Right forelimb (tissue), 1 donor: ENCODE measurements at regions not wholly inside any gene's neighbourhood (a gene's known extent, or its start where the extent isn't known, plus 50 kb on each side); places are given as distances from the start of the nearest gene placed in this dataset.

Experiments
- DNase-seq: peaks from one replicate; pipeline ENCODE4 v3.0.0-alpha.2; 2018

- peak; percentile 50 for DNase-seq
Observed at GRCh38 chr17:83144421-83145357, 65.3 kb downstream of the METRNL start.

- DNase-seq = no peak
Observed at GRCh38 chr17:83145358-83145738, 65.9 kb downstream of the METRNL start.

GRCh38 chr17:83145831-83146230 is 66.4 kb downstream of the METRNL start:
- DNase-seq = no peak

- DNase-seq = peak; percentile 16
Observed at GRCh38 chr17:83146347-83146746, 66.9 kb downstream of the METRNL start.

GRCh38 chr17:83147280-83147679 is 67.9 kb downstream of the METRNL start:
- DNase-seq = no peak

GRCh38 chr17:83148317-83149028 is 69.1 kb downstream of the METRNL start:
- DNase-seq = peak; percentile 19

- DNase-seq = peak; percentile 37
Observed at GRCh38 chr17:83149029-83149725, 69.8 kb downstream of the METRNL start.

GRCh38 chr17:83149761-83150251 is 70.4 kb downstream of the METRNL start:
- DNase-seq = no peak

GRCh38 chr17:83150369-83151055 is 71.1 kb downstream of the METRNL start:
- DNase-seq = no peak

GRCh38 chr17:83151056-83151441 is 71.6 kb downstream of the METRNL start:
- DNase-seq = no peak

- DNase-seq = peak; percentile 45
Observed at GRCh38 chr17:83151442-83152226, 72.2 kb downstream of the METRNL start.

GRCh38 chr17:83152227-83152744 is 72.9 kb downstream of the METRNL start:
- peak; percentile 41 for DNase-seq

- peak; percentile 63 for DNase-seq
Observed at GRCh38 chr17:83152745-83153611, 73.6 kb downstream of the METRNL start.

GRCh38 chr17:83153681-83154310 is 74.4 kb downstream of the METRNL start:
- DNase-seq = peak; percentile 37

- DNase-seq = peak; percentile 39
Observed at GRCh38 chr17:83154311-83155127, 75.1 kb downstream of the METRNL start.

GRCh38 chr17:83155128-83156121 is 76.0 kb downstream of the METRNL start:
- DNase-seq = peak; percentile 51

GRCh38 chr17:83156408-83156807 is 77.0 kb downstream of the METRNL start:
- DNase-seq = no peak
